IMR-90 (cell line): ENCODE measurements at regions not wholly inside any gene's neighbourhood (a gene's known extent, or its start where the extent isn't known, plus 50 kb on each side); places are given as distances from the start of the nearest gene placed in this dataset.

ENCODE experiments used
- ATAC-seq: fragments of 200-7000 bp; cut with Tn5 transposase; 2 replicates; pipeline ENCODE4 v1.9.1; 2020; ENCODE audit warnings: low read depth, mild to moderate bottlenecking, moderate library complexity
- BruUV-seq: library from RNA; stranded (reverse); fragments of 400-500 nt; replicated peaks from 2 replicates; lab custom pipeline; 2021; lab: Mats Ljungman, UMichigan
- CTCF ChIA-PET: fragments of 300-600 bp; formaldehyde crosslinking; extraction: SDS; loops from one replicate; lab custom pipeline; 2021; ENCODE audit warnings: antibody characterized with exemption; lab: Yijun Ruan, JAX
- POLR2A ChIA-PET: fragments of 300-600 bp; sonication (Branson Sonifier 250); formaldehyde crosslinking; loops from one replicate; lab custom pipeline; 2022; ENCODE audit warnings: antibody characterized with exemption; ENCODE audit not compliant: unreplicated experiment; lab: Charles Lee
- DNase-seq: peaks from one replicate; pipeline ENCODE4 v3.0.0; 2013
- H2AFZ ChIP-seq: replicated peaks from 2 replicates; pipeline ENCODE3; 2013; ENCODE audit warnings: low read length, mild to moderate bottlenecking; ENCODE audit not compliant: poor library complexity
- H2AK5ac ChIP-seq: 2 replicates; pipeline ENCODE4 v1.6.1; 2013; ENCODE audit warnings: low read depth, low read length, inconsistent platforms
- H2AK9ac ChIP-seq: replicated peaks from 2 replicates; pipeline ENCODE3; 2013; ENCODE audit warnings: mild to moderate bottlenecking, low read depth, low read length, moderate library complexity; ENCODE audit not compliant: poor library complexity
- H2BK120ac ChIP-seq: 2 replicates; pipeline ENCODE4 v1.6.1; 2013; ENCODE audit warnings: low read depth, low read length, inconsistent platforms
- H2BK15ac ChIP-seq: 3 replicates; pipeline ENCODE4 v1.6.1; 2013; ENCODE audit warnings: low read depth, low read length, inconsistent platforms
- H2BK20ac ChIP-seq: 2 replicates; pipeline ENCODE4 v1.6.1; 2013; ENCODE audit warnings: low read depth, mild to moderate bottlenecking, inconsistent platforms, low read length, moderate library complexity
- H2BK5ac ChIP-seq: 2 replicates; pipeline ENCODE4 v1.6.1; 2013; ENCODE audit warnings: mild to moderate bottlenecking, low read depth, low read length, inconsistent platforms; ENCODE audit not compliant: poor library complexity, severe bottlenecking
- H3K14ac ChIP-seq: replicated peaks from 2 replicates; pipeline ENCODE4 v1.6.1; 2013; ENCODE audit warnings: low read depth, low read length, inconsistent platforms
- H3K18ac ChIP-seq: 2 replicates; pipeline ENCODE4 v1.6.1; 2013; ENCODE audit warnings: low read depth, low read length, control low read depth
- H3K23ac ChIP-seq: 2 replicates; pipeline ENCODE4 v1.6.1; 2013; ENCODE audit warnings: low read depth, low read length, inconsistent platforms
- H3K27ac ChIP-seq: 2 replicates; pipeline ENCODE4 v1.5.1; 2013; ENCODE audit warnings: mild to moderate bottlenecking, control low read depth, low read length; ENCODE audit not compliant: insufficient read depth
- H3K27me3 ChIP-seq: 2 replicates; pipeline ENCODE4 v1.6.1; 2013; ENCODE audit warnings: low read length; ENCODE audit not compliant: control insufficient read depth, insufficient read depth
- H3K36me3 ChIP-seq: 2 replicates; pipeline ENCODE4 v1.6.1; 2013; ENCODE audit warnings: low read length, mixed read lengths; ENCODE audit not compliant: control insufficient read depth, insufficient read depth
- H3K4ac ChIP-seq: 2 replicates; pipeline ENCODE4 v1.6.1; 2013; ENCODE audit warnings: low read depth, low read length, inconsistent platforms
- H3K4me1 ChIP-seq: 2 replicates; pipeline ENCODE4 v1.6.1; 2013; ENCODE audit warnings: low read length, mixed read lengths; ENCODE audit not compliant: control insufficient read depth, insufficient read depth
- H3K4me2 ChIP-seq: 2 replicates; pipeline ENCODE4 v1.6.1; 2013; ENCODE audit warnings: low read depth, mild to moderate bottlenecking, control low read depth, low read length, moderate library complexity
- H3K4me3 ChIP-seq: 2 replicates; pipeline ENCODE4 v1.5.1; 2013; ENCODE audit warnings: low read depth, mild to moderate bottlenecking, control low read depth, low read length, moderate library complexity; ENCODE audit not compliant: insufficient read depth
- H3K56ac ChIP-seq: 2 replicates; pipeline ENCODE4 v1.6.1; 2013; ENCODE audit warnings: low read length, inconsistent platforms; ENCODE audit not compliant: insufficient read depth; ENCODE audit errors: extremely low read depth
- H3K79me1 ChIP-seq, 2 experiments: 2 replicates each; pipeline ENCODE4 v1.6.1; 2013; ENCODE audit warnings: low read length in 2 of 2, inconsistent platforms in 1 of 2, low read depth in 1 of 2
- H3K9ac ChIP-seq: 2 replicates; pipeline ENCODE4 v1.6.1; 2013; ENCODE audit warnings: low read depth, low read length, control low read depth
- H3K9me1 ChIP-seq: 2 replicates; pipeline ENCODE4 v1.6.1; 2013; ENCODE audit warnings: low read length, inconsistent platforms; ENCODE audit not compliant: insufficient read depth
- H3K9me3 ChIP-seq: 2 replicates; pipeline ENCODE4 v1.6.1; 2013; ENCODE audit warnings: low read length; ENCODE audit not compliant: control insufficient read depth, insufficient read depth
- H4K20me1 ChIP-seq: 2 replicates; pipeline ENCODE4 v1.6.1; 2013; ENCODE audit warnings: low read length, inconsistent platforms; ENCODE audit not compliant: insufficient read depth
- H4K5ac ChIP-seq: 2 replicates; pipeline ENCODE4 v1.6.1; 2013; ENCODE audit warnings: mild to moderate bottlenecking, low read depth, low read length, control low read depth
- H4K8ac ChIP-seq, 2 experiments: 2 replicates each; pipeline ENCODE4 v1.6.1; 2013; ENCODE audit warnings: low read depth in 2 of 2, low read length in 2 of 2, control low read depth in 1 of 2, inconsistent platforms in 1 of 2
- H4K91ac ChIP-seq: 2 replicates; pipeline ENCODE4 v1.6.1; 2013; ENCODE audit warnings: low read depth, low read length, inconsistent platforms; ENCODE audit not compliant: insufficient read depth
- BHLHE40 ChIP-seq: fragments of 150-350 bp; IDR thresholded peaks from 2 replicates; pipeline ENCODE4 v1.6.1; 2016; ENCODE audit warnings: mild to moderate bottlenecking, low read depth, low read length
- CEBPB ChIP-seq: IDR thresholded peaks from 2 replicates; pipeline ENCODE4 v1.6.1; 2012; ENCODE audit warnings: low read depth, low read length, improper control_type of control experiment
- WGBS, 2 experiments: methylation state at CpG; one replicate each; pipeline versions ENCODE4 v1.1.5 to v1.1.7; 2013; ENCODE audit warnings: missing lambda C conversion rate in 2 of 2; ENCODE audit not compliant: insufficient read length in 1 of 2; ENCODE audit errors: extremely low coverage in 2 of 2; 5-methylcytosine and 5-hydroxymethylcytosine counted together
- dilution Hi-C: fragments of 300-500 bp; cut with HindIII; formaldehyde crosslinking; loops from one replicate; pipeline ENCODE4 v1.14.3; 2018; ENCODE audit warnings: low sequenced_read_pairs; ENCODE audit not compliant: unreplicated experiment
- in situ Hi-C: fragments of 300-500 bp; cut with MboI; formaldehyde crosslinking; loops from 3 replicates; pipeline ENCODE4 v1.14.3; 2019; ENCODE audit warnings: low sequenced_read_pairs, inconsistent platforms, mixed read lengths
- intact Hi-C: fragments of 100-400 bp; cut with micrococcal nuclease; formaldehyde crosslinking; loops from 2 replicates; pipeline ENCODE4 v1.10.0; 2022

DNA sequence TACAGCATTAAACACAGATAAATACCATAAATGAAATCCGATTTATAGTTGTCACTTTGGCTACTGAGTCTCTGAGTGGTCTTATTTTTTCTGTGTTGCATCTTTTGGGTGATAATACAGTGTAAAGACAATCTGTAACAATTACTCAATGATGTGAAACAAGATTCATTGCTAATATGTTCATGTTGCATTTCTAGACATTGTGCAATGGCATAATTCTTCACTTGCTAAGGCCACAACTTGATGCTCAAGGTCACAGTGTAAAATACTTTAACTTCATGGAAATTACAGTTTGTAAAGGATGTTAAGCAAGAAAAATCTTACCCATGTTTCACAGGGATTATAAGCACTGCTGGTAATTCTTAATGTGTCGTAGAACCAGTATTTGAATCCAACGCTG, 74.9 kb upstream of the SMLR1 start:
- H2AK9ac ChIP-seq: no peak overlapping the region
- no peak overlapping the region for H3K4me2 ChIP-seq
- H2AK5ac ChIP-seq: no peak overlapping the region
- H3K4ac ChIP-seq: no peak overlapping the region
- ChIA-PET CTCF (no interaction called here), POLR2A (no interaction called here)
- H3K9me1 ChIP-seq: no peaks in the 10 kb centered on the region
- peaks cover 1% of the 10 kb centered on the region; the same call in 1 of the 2 replicates for H3K4me1 ChIP-seq
- ATAC-seq (no peak), DNase-seq (no peak)
- H4K91ac ChIP-seq: no peak overlapping the region
- no peak overlapping the region for H2BK15ac ChIP-seq
- H3K4me3 ChIP-seq: no peak overlapping the region
- H3K9ac ChIP-seq: no peak overlapping the region
- intact Hi-C loops (no loop called here), in situ Hi-C loops (loop anchor here (25.0 kb wide), 1 partner anchor 690 kb away; no protein-coding TSS in a partner anchor), dilution Hi-C loops (no loop called here)
- no peak overlapping the region for H3K14ac ChIP-seq
- H3K18ac ChIP-seq: no peak overlapping the region
- H2BK5ac ChIP-seq: no peak overlapping the region
- no peaks in the 10 kb centered on the region for H3K36me3 ChIP-seq
- peak; percentile 78 for TF ChIP-seq CEBPB
- no peak for TF ChIP-seq BHLHE40
- H3K9me3 ChIP-seq: peaks cover 6% of the 10 kb centered on the region
- no CpG with 5 or more reads among the region's 3 CpGs for WGBS, 2 experiments
- no TSS peak for BruUV-seq
- no peaks in the 10 kb centered on the region for H4K20me1 ChIP-seq
- no peak overlapping the region for H2BK120ac ChIP-seq
- H3K79me1 ChIP-seq: no peaks in the 10 kb centered on the region
- no peak overlapping the region for H2AFZ ChIP-seq
- no peak overlapping the region for H4K5ac ChIP-seq
- no peak overlapping the region for H3K56ac ChIP-seq
- no peak overlapping the region for H3K27ac ChIP-seq
- H3K27me3 ChIP-seq: no peaks in the 10 kb centered on the region; the same call in 1 of the 2 replicates
- H4K8ac ChIP-seq: no peak overlapping the region
- H3K23ac ChIP-seq: no peak overlapping the region
- no peak overlapping the region for H2BK20ac ChIP-seq
